Panc1 (cell line): ENCODE measurements at regions not wholly inside any gene's neighbourhood (a gene's known extent, or its start where the extent isn't known, plus 50 kb on each side); places are given as distances from the start of the nearest gene placed in this dataset.

Source experiments
- POLR2AphosphoS5 ChIP-seq: IDR thresholded peaks from 2 replicates; pipeline ENCODE4 v1.6.1; 2012; ENCODE audit warnings: mild to moderate bottlenecking, low read depth, low read length, moderate library complexity
- TCF7L2 ChIP-seq: IDR thresholded peaks from 2 replicates; pipeline ENCODE4 v1.6.1; 2011; ENCODE audit warnings: mild to moderate bottlenecking, low read depth, low read length, inconsistent platforms
- TF ChIP-seq, protein P1 (sequence below): fragments of 450-650 bp; IDR thresholded peaks from 2 replicates; pipeline ENCODE4 v1.5.1; 2017; ENCODE audit warnings: mild to moderate bottlenecking

GRCh38 chr2:41821167-41821566 lies 226.7 kb upstream of the PKDCC start:
- TF ChIP-seq POLR2AphosphoS5 (no peak), TCF7L2 (no peak)
- TF ChIP-seq, protein P1, sequence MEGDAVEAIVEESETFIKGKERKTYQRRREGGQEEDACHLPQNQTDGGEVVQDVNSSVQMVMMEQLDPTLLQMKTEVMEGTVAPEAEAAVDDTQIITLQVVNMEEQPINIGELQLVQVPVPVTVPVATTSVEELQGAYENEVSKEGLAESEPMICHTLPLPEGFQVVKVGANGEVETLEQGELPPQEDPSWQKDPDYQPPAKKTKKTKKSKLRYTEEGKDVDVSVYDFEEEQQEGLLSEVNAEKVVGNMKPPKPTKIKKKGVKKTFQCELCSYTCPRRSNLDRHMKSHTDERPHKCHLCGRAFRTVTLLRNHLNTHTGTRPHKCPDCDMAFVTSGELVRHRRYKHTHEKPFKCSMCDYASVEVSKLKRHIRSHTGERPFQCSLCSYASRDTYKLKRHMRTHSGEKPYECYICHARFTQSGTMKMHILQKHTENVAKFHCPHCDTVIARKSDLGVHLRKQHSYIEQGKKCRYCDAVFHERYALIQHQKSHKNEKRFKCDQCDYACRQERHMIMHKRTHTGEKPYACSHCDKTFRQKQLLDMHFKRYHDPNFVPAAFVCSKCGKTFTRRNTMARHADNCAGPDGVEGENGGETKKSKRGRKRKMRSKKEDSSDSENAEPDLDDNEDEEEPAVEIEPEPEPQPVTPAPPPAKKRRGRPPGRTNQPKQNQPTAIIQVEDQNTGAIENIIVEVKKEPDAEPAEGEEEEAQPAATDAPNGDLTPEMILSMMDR, result no peak
